Erythroblast (primary cell): ENCODE measurements at regions not wholly inside any gene's neighbourhood (a gene's known extent, or its start where the extent isn't known, plus 50 kb on each side); places are given as distances from the start of the nearest gene placed in this dataset.

ENCODE experiments used
- GATA1 ChIP-seq: IDR thresholded peaks from 2 replicates; pipeline ENCODE4 v1.6.1; 2011; ENCODE audit warnings: low read depth, mild to moderate bottlenecking, control low read depth, low read length, moderate library complexity
- POLR2A ChIP-seq: IDR thresholded peaks from 2 replicates; pipeline ENCODE4 v1.6.1; 2011; ENCODE audit warnings: mild to moderate bottlenecking, low read length

GRCh38 chr1:228875741-228876140 is 140.5 kb downstream of the RHOU start:
- TF ChIP-seq POLR2A (no peak), GATA1 (no peak)
